ENCODE measurements at regions not wholly inside any gene's neighbourhood (a gene's known extent, or its start where the extent isn't known, plus 50 kb on each side); places are given as distances from the start of the nearest gene placed in this dataset.

DNA sequence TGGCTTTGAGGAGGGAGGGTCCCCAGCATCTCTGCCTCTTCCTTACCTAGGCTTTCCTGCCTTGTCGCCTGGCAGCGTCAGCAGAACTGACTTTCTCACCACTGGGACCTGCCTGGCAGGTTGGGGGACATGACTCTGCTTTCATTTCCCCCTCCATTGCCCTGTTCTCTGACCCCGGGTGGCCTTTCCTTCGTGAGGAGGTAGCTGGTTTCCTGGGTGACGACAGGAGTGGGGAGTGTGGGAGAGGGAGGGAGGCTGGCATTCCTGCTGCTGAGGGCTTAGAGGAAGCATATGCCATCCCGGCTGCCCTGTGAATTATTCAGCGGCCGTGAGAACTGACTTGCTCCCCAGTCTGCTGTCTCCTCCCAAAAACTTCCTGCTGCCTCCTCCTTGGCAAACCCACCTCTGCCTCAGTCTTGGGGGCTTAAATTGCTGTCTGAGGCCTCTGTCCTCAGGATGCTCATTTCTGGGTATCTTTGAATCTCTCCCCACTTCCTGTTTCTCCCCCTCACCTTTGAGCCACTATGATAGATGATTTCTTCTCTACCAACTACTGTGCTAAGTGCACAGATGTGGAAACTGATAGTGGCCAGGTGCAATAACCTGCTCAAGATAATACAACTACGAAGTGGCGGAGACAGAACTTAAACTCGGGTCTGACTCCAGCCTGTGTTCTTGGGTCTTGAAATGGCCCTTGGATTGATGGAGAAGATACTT, 182.0 kb upstream of the CSF3R start:
- no peak overlapping the region for H3K4me3 ChIP-seq (ENCODE audit: low read depth, low read length)
- CTCF ChIA-PET = no interaction called here
- TF ChIP-seq, protein P1, sequence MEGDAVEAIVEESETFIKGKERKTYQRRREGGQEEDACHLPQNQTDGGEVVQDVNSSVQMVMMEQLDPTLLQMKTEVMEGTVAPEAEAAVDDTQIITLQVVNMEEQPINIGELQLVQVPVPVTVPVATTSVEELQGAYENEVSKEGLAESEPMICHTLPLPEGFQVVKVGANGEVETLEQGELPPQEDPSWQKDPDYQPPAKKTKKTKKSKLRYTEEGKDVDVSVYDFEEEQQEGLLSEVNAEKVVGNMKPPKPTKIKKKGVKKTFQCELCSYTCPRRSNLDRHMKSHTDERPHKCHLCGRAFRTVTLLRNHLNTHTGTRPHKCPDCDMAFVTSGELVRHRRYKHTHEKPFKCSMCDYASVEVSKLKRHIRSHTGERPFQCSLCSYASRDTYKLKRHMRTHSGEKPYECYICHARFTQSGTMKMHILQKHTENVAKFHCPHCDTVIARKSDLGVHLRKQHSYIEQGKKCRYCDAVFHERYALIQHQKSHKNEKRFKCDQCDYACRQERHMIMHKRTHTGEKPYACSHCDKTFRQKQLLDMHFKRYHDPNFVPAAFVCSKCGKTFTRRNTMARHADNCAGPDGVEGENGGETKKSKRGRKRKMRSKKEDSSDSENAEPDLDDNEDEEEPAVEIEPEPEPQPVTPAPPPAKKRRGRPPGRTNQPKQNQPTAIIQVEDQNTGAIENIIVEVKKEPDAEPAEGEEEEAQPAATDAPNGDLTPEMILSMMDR (IDR thresholded peaks at IDR 0.05; ENCODE audit: low read depth, low read length) = no peak
- POLR2A ChIA-PET = no interaction called here
- H3K9me3 ChIP-seq (ENCODE audit: control insufficient read depth, insufficient read depth, low read length) = no peaks in the 10 kb centered on the region
- H3K27ac ChIP-seq (ENCODE audit: low read depth, low read length) = no peak overlapping the region
- peaks cover 4% of the 10 kb centered on the region for H3K27me3 ChIP-seq (ENCODE audit: control insufficient read depth, insufficient read depth, low read length)
- DNase-seq (ENCODE audit: low read depth, low spot score) = no peak

DNA sequence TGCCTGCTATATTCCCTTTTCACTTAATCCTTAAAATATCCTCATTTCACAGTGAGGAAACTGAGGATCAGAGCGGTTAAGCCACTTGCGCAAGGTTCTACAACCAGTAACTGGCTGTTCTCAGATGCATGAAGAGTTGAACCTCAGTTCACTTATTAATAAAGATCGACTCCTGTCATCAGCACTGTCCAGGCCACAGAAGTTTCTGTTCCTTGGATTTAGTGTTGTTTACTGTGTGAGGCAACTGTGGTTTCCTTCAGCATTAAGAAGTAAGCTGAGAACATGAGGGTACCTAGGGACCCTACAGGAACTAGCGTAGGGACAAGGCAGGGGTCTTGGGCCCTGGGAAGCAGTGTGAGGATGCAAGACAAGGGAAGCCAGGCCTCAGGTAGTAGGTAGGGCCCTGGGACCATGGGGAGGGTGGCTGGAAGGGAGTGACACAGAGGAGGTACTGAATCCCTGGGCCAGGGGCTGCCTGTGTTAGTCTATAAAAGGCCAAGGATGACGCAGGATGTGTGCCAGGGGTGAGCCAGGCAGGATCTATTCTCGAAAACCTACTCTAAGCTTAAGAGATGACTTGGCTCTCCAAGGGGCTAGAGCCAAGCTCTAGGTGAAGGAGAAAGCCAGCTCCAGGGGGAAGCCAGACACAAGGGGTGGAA, 181.2 kb upstream of the CSF3R start:
- ChIA-PET CTCF (interaction anchor here (0.6 kb wide), 1 partner anchor 958 kb away, joined by 3 read pairs; no protein-coding TSS in a partner anchor), POLR2A (no interaction called here)
- TF ChIP-seq, protein P1 (IDR thresholded peaks at IDR 0.05; ENCODE audit: low read depth, low read length) = no peak
- H3K4me3 ChIP-seq (ENCODE audit: low read depth, low read length) = no peak overlapping the region
- DNase-seq (ENCODE audit: low read depth, low spot score) = no peak
- H3K9me3 ChIP-seq (ENCODE audit: control insufficient read depth, insufficient read depth, low read length) = no peaks in the 10 kb centered on the region
- no peak overlapping the region for H3K27ac ChIP-seq (ENCODE audit: low read depth, low read length)
- H3K27me3 ChIP-seq (ENCODE audit: control insufficient read depth, insufficient read depth, low read length) = peaks cover 4% of the 10 kb centered on the region

DNA sequence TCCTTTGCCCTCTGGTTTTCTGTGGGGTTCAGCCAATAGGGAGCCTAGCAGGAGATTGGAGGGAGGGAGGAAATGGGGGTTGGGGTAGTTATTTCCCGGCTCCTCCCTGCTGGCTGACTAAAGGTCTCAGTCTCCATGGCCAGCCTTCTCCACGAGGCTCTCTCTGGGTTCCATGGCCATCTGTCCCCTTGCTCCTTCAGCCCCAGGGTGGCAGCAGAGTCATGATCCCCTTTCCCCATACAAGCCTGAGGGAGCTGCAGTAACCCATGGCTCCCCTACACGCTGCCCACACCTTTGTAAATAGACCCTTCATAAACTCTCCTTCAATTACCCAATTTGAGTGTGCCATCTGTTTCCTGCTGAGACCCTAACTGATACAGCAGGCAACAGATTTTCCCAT, 176.1 kb upstream of the CSF3R start:
- TF ChIP-seq, protein P1 (IDR thresholded peaks at IDR 0.05; ENCODE audit: low read depth, low read length) = no peak
- CTCF ChIA-PET = no interaction called here
- peaks cover 2% of the 10 kb centered on the region for H3K27me3 ChIP-seq (ENCODE audit: control insufficient read depth, insufficient read depth, low read length)

DNA sequence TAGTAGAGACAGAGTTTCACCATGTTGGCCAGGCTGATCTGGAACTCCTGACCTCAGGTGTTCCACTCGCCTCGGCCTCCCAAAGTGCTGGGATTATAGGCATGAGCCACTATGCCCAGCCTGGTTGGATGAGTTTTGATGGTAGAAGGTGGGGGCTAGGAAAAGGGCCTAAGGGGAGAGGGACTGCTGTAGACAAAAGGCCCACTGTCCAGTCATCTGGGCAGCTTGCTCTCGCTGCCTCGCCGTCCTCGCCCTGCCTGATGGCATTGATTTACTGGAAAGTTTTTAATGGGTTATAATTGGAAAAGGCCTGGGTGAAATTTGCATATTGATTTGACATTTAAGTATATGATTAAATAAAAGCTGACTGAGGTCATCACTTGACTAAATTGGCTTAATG, 175.1 kb upstream of the CSF3R start:
- CTCF ChIA-PET = no interaction called here
- Histone ChIP-seq H3K4me3 (ENCODE audit: low read depth, low read length) (no peak overlapping the region), H3K9me3 (ENCODE audit: control insufficient read depth, insufficient read depth, low read length) (no peaks in the 10 kb centered on the region), H3K27me3 (ENCODE audit: control insufficient read depth, insufficient read depth, low read length) (peaks cover 2% of the 10 kb centered on the region), H3K27ac (ENCODE audit: low read depth, low read length) (no peak overlapping the region)
- DNase-seq (ENCODE audit: low read depth, low spot score) = no peak
- TF ChIP-seq, protein P1 (IDR thresholded peaks at IDR 0.05; ENCODE audit: low read depth, low read length) = no peak
- POLR2A ChIA-PET = no interaction called here

More for the DNA sequence above, 176.1 kb upstream of the CSF3R start:
- POLR2A ChIA-PET = no interaction called here
- H3K27ac ChIP-seq (ENCODE audit: low read depth, low read length) = no peak overlapping the region
- H3K9me3 ChIP-seq (ENCODE audit: control insufficient read depth, insufficient read depth, low read length) = no peaks in the 10 kb centered on the region
- no peak overlapping the region for H3K4me3 ChIP-seq (ENCODE audit: low read depth, low read length)
- DNase-seq (ENCODE audit: low read depth, low spot score) = no peak

DNA sequence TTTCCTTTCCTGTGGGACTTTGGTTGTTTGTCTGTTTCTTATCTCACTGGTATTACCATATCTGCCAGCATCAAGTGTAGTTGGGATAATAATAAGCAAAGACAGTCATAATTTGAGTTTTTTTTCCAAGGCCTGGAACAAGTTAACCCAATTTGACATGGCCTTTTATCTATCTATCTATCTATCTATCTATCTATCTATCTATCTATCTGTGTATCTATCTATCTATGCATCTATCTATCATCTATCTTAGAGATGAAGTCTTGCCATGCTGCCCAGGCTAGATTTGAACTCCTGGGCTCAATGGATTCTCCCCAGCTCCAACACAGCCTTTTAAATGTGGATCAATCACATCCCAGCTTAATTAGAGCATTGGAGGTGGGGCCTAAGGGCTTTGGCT, 174.1 kb upstream of the CSF3R start:
- no peak for DNase-seq (ENCODE audit: low read depth, low spot score)
- ChIA-PET POLR2A (no interaction called here), CTCF (no interaction called here)
- Histone ChIP-seq H3K27ac (ENCODE audit: low read depth, low read length) (no peak overlapping the region), H3K27me3 (ENCODE audit: control insufficient read depth, insufficient read depth, low read length) (peaks cover 2% of the 10 kb centered on the region), H3K4me3 (ENCODE audit: low read depth, low read length) (no peak overlapping the region), H3K9me3 (ENCODE audit: control insufficient read depth, insufficient read depth, low read length) (no peaks in the 10 kb centered on the region)
- TF ChIP-seq, protein P1 (IDR thresholded peaks at IDR 0.05; ENCODE audit: low read depth, low read length) = no peak

All from AG04450 (cell line).